Lung (tissue), 11 donors: ENCODE measurements at regions not wholly inside any gene's neighbourhood (a gene's known extent, or its start where the extent isn't known, plus 50 kb on each side); places are given as distances from the start of the nearest gene placed in this dataset.

ENCODE experiments used
- ATAC-seq: fragments of 200-7000 bp; cut with Tn5 transposase; one replicate; pipeline ENCODE4 v1.9.1; 2020; ENCODE audit warnings: moderate number of reproducible peaks; ENCODE audit not compliant: insufficient read depth, low FRiP score
- DNase-seq, 3 donors: peaks; one replicate each; pipeline ENCODE4 v3.0.0-alpha.2; 2013 to 2017
- H3K27ac ChIP-seq, 2 donors: one replicate each; pipeline ENCODE4 v1.5.1; 2013; ENCODE audit warnings: mild to moderate bottlenecking in 2 of 2, moderate library complexity in 2 of 2, control low read depth in 1 of 2, inconsistent platforms in 1 of 2, low read depth in 1 of 2, low read length in 1 of 2
- H3K27me3 ChIP-seq, 3 donors: one replicate each; pipeline ENCODE4 v1.5.1; 2013; ENCODE audit warnings: low read length in 2 of 3; ENCODE audit not compliant: control insufficient read depth in 3 of 3, insufficient read depth in 3 of 3
- H3K36me3 ChIP-seq, 4 donors: one replicate each; pipeline ENCODE4 v1.5.1; 2013; ENCODE audit warnings: low read length in 4 of 4, mild to moderate bottlenecking in 1 of 4, moderate library complexity in 1 of 4; ENCODE audit not compliant: control insufficient read depth in 4 of 4, insufficient read depth in 4 of 4
- H3K4me1 ChIP-seq, 5 donors: one replicate each; pipeline ENCODE4 v1.5.1; 2013; ENCODE audit warnings: low read length in 5 of 5, mild to moderate bottlenecking in 2 of 5, moderate library complexity in 1 of 5; ENCODE audit not compliant: control insufficient read depth in 5 of 5, insufficient read depth in 5 of 5
- H3K4me3 ChIP-seq: one replicate; pipeline ENCODE4 v1.5.1; 2013; ENCODE audit warnings: mild to moderate bottlenecking, control low read depth, moderate library complexity
- H3K9ac ChIP-seq, 2 donors: one replicate each; pipeline ENCODE4 v1.5.1; 2013; ENCODE audit warnings: low read length in 2 of 2, control low read depth in 1 of 2; ENCODE audit not compliant: insufficient read depth in 1 of 2
- H3K9me3 ChIP-seq, 4 donors: one replicate each; pipeline ENCODE4 v1.5.1; 2013; ENCODE audit warnings: low read length in 3 of 4, mild to moderate bottlenecking in 1 of 4, moderate library complexity in 1 of 4; ENCODE audit not compliant: control insufficient read depth in 4 of 4, insufficient read depth in 3 of 4
- CTCF ChIP-seq: IDR thresholded peaks from 2 replicates; pipeline ENCODE4 v1.5.1; 2012; ENCODE audit warnings: mild to moderate bottlenecking; ENCODE audit errors: control extremely low read depth, extremely low read depth
- WGBS, 2 donors: extraction: QIAGEN DNeasy Blood & Tissue Kit; methylation state at CpG; one replicate each; pipeline ENCODE4 v1.1.7; 2013; 5-methylcytosine and 5-hydroxymethylcytosine counted together
- donor health status: control.
- donor health status: control.
- donor health status: Bipolar disorder and iron deficiency.
- donor health status: healthy.
- donor health status: DM: yes; HTN: yes; CAD: no.

- Histone ChIP-seq H3K27me3 (no peaks in the 10 kb centered on the region), H3K9me3 (peaks cover 0 to 2% (median 0%) of the 10 kb centered on the region in 4 donors), H3K36me3 (no peaks in the 10 kb centered on the region), H3K27ac (no peak overlapping the region), H3K9ac (no peak overlapping the region), H3K4me3 (no peak overlapping the region), H3K4me1 (no peaks in the 10 kb centered on the region)
- no peak for ATAC-seq
- DNase-seq, result no peak
- no peak for TF ChIP-seq CTCF
Measured at GRCh38 chr6:163895162-163895561, 480.6 kb downstream of the QKI start.

- no peaks in the 10 kb centered on the region for H3K4me1 ChIP-seq
- no peak overlapping the region for H3K4me3 ChIP-seq
- no peak overlapping the region for H3K9ac ChIP-seq
- no peaks in the 10 kb centered on the region for H3K36me3 ChIP-seq
- WGBS, 2 donors, result 84 to 87% methylated on average over 4 of the region's 4 CpGs
- TF ChIP-seq CTCF, result no peak
- H3K27ac ChIP-seq, result no peak overlapping the region
- DNase-seq (no peak), ATAC-seq (no peak)
- H3K9me3 ChIP-seq, result peaks cover 0 to 2% (median 0%) of the 10 kb centered on the region in 4 donors
- no peaks in the 10 kb centered on the region for H3K27me3 ChIP-seq
Measured at GRCh38 chr6:163893609-163894189, 479.2 kb downstream of the QKI start.

- TF ChIP-seq CTCF, result no peak
- H3K36me3 ChIP-seq, result no peaks in the 10 kb centered on the region
- no peak overlapping the region for H3K9ac ChIP-seq
- no peak for DNase-seq
- H3K27ac ChIP-seq, result no peak overlapping the region
- peaks cover 0 to 2% (median 0%) of the 10 kb centered on the region in 4 donors for H3K9me3 ChIP-seq
- ATAC-seq, result no peak
- no peak overlapping the region for H3K4me3 ChIP-seq
- H3K4me1 ChIP-seq, result no peaks in the 10 kb centered on the region
- 78 to 84% methylated on average over 12 of the region's 12 CpGs for WGBS, 2 donors
- no peaks in the 10 kb centered on the region for H3K27me3 ChIP-seq
Measured at GRCh38 chr6:163892824-163893561, 478.5 kb downstream of the QKI start.
